Keratinocyte (primary cell): ENCODE measurements at regions not wholly inside any gene's neighbourhood (a gene's known extent, or its start where the extent isn't known, plus 50 kb on each side); places are given as distances from the start of the nearest gene placed in this dataset.

Source experiments
- DNase-seq: peaks from one replicate; pipeline ENCODE4 v3.0.0-alpha.2; 2011; ENCODE audit warnings: low read depth, missing footprints, low spot score
- FAIRE-seq: peaks from 2 replicates; lab custom pipeline; 2011; peaks lifted over from hg19 to GRCh38; lab: Jason Lieb, UNC
- H2AFZ ChIP-seq: 2 replicates; pipeline ENCODE4 v1.6.0; 2012; ENCODE audit warnings: low read length, control low read depth, inconsistent platforms; ENCODE audit not compliant: control insufficient read depth
- H3K27ac ChIP-seq: 2 replicates; pipeline ENCODE4 v1.5.1; 2011; ENCODE audit warnings: low read length; ENCODE audit not compliant: control insufficient read depth, insufficient read depth
- H3K27me3 ChIP-seq: 3 replicates; pipeline ENCODE4 v1.6.0; 2011; ENCODE audit warnings: low read length; ENCODE audit not compliant: control insufficient read depth, insufficient read depth; ENCODE audit errors: extremely low read depth
- H3K36me3 ChIP-seq, 2 experiments: 2 replicates in 1 of 2; 3 replicates in 1 of 2; pipeline ENCODE4 v1.5.1; 2011; ENCODE audit warnings: low read length in 2 of 2, mild to moderate bottlenecking in 1 of 2; ENCODE audit not compliant: control insufficient read depth in 2 of 2, insufficient read depth in 2 of 2; ENCODE audit errors: extremely low read depth in 1 of 2
- H3K4me1 ChIP-seq: 3 replicates; pipeline ENCODE4 v1.5.1; 2011; ENCODE audit warnings: low read length; ENCODE audit not compliant: control insufficient read depth, insufficient read depth; ENCODE audit errors: extremely low read depth
- H3K4me2 ChIP-seq: 3 replicates; pipeline ENCODE4 v1.6.0; 2011; ENCODE audit warnings: low read depth, low read length; ENCODE audit not compliant: control insufficient read depth, insufficient read depth; ENCODE audit errors: extremely low read depth
- H3K4me3 ChIP-seq, 3 experiments: fragments of 200-600 bp in 1 of 3; sonication (generic) in 1 of 3; 2 replicates in 2 of 3; 3 replicates in 1 of 3; pipeline ENCODE4 v1.5.1; 2011 to 2016; ENCODE audit warnings: low read length in 3 of 3, mild to moderate bottlenecking in 3 of 3, control low read depth in 2 of 3, inconsistent platforms in 1 of 3, low read depth in 1 of 3, mixed read lengths in 1 of 3, mixed run types in 1 of 3, moderate library complexity in 1 of 3; ENCODE audit not compliant: control insufficient read depth in 2 of 3, insufficient read depth in 2 of 3; ENCODE audit errors: extremely low read depth in 1 of 3
- H3K79me2 ChIP-seq: 2 replicates; pipeline ENCODE4 v1.6.0; 2012; ENCODE audit warnings: low read length; ENCODE audit not compliant: control insufficient read depth, insufficient read depth
- H3K9ac ChIP-seq: 3 replicates; pipeline ENCODE4 v1.6.0; 2011; ENCODE audit warnings: low read length; ENCODE audit not compliant: control insufficient read depth, insufficient read depth; ENCODE audit errors: extremely low read depth
- H3K9me1 ChIP-seq: 3 replicates; pipeline ENCODE4 v1.6.0; 2011; ENCODE audit warnings: low read length; ENCODE audit not compliant: control insufficient read depth, insufficient read depth; ENCODE audit errors: extremely low read depth
- H3K9me3 ChIP-seq: 2 replicates; pipeline ENCODE4 v1.5.1; 2012; ENCODE audit warnings: low read depth, low read length; ENCODE audit not compliant: control insufficient read depth
- H4K20me1 ChIP-seq: 3 replicates; pipeline ENCODE4 v1.6.0; 2011; ENCODE audit warnings: low read length; ENCODE audit not compliant: control insufficient read depth, insufficient read depth; ENCODE audit errors: extremely low read depth
- EZH2 ChIP-seq: IDR thresholded peaks from one replicate; pipeline ENCODE4 v1.6.1; 2012; ENCODE audit warnings: inconsistent platforms, mild to moderate bottlenecking, low read length, moderate library complexity
- dilution Hi-C: fragments of 300-500 bp; cut with MboI; formaldehyde crosslinking; loops from one replicate; pipeline ENCODE4 v1.7.0; 2020; ENCODE audit warnings: low sequenced_read_pairs; ENCODE audit not compliant: extremely low pct_ligation_motif_present
- TF ChIP-seq, protein P1 (sequence below), 3 experiments: IDR thresholded peaks in 1 of 3; conservative IDR thresholded peaks in 1 of 3; optimal IDR thresholded peaks in 1 of 3; 2 replicates in 2 of 3; 3 replicates in 1 of 3; pipeline versions ENCODE3 to v1.5.1; 2011; ENCODE audit warnings: low read length in 3 of 3, mild to moderate bottlenecking in 3 of 3, moderate library complexity in 2 of 3, control low read depth in 1 of 3, inconsistent platforms in 1 of 3; ENCODE audit not compliant: insufficient read depth in 2 of 3; ENCODE audit errors: extremely low read depth in 1 of 3

DNA sequence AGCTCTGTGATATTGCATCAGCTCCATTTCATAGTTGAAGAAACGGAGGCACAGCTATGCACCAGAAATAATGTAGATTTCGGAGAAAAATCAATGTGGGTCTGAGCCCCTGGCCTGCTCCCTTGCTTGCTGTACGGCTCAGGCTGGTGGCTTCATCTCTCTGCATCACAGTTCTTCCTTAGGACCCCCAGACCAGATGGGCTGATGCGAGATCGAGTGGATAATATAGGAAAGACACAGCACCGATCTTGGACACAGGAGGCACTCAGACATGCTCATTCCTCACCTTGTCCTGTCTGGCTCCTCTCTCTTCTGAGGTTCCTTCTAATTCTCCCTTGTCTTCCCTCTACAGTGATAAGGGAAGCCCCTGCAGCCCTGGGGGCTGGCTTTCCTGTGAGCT, 365.9 kb upstream of the ZMIZ1 start:
- dilution Hi-C loops = no loop called here
- no peak overlapping the region for H2AFZ ChIP-seq
- DNase-seq (no peak), FAIRE-seq (no peak)
- H3K9me1 ChIP-seq = no peaks in the 10 kb centered on the region
- H3K4me1 ChIP-seq = no peaks in the 10 kb centered on the region
- H3K27ac ChIP-seq = no peak overlapping the region
- H3K9ac ChIP-seq = no peak overlapping the region
- no peaks in the 10 kb centered on the region for H3K9me3 ChIP-seq
- peaks cover 3% of the 10 kb centered on the region for H3K27me3 ChIP-seq
- TF ChIP-seq, protein P1, sequence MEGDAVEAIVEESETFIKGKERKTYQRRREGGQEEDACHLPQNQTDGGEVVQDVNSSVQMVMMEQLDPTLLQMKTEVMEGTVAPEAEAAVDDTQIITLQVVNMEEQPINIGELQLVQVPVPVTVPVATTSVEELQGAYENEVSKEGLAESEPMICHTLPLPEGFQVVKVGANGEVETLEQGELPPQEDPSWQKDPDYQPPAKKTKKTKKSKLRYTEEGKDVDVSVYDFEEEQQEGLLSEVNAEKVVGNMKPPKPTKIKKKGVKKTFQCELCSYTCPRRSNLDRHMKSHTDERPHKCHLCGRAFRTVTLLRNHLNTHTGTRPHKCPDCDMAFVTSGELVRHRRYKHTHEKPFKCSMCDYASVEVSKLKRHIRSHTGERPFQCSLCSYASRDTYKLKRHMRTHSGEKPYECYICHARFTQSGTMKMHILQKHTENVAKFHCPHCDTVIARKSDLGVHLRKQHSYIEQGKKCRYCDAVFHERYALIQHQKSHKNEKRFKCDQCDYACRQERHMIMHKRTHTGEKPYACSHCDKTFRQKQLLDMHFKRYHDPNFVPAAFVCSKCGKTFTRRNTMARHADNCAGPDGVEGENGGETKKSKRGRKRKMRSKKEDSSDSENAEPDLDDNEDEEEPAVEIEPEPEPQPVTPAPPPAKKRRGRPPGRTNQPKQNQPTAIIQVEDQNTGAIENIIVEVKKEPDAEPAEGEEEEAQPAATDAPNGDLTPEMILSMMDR (optimal IDR thresholded peaks at IDR 0.05 in 1 of 3, IDR thresholded peaks at IDR 0.05 in 1 of 3, conservative IDR thresholded peaks at IDR 0.05 in 1 of 3; ENCODE audit: extremely low read depth in 1 of 3, insufficient read depth in 2 of 3, low read length in 3 of 3) = no peak
- TF ChIP-seq EZH2 = no peak
- no peaks in the 10 kb centered on the region for H3K36me3 ChIP-seq
- no peak overlapping the region for H3K4me3 ChIP-seq
- no peak overlapping the region for H3K4me2 ChIP-seq
- no peaks in the 10 kb centered on the region for H4K20me1 ChIP-seq
- H3K79me2 ChIP-seq = no peaks in the 10 kb centered on the region

- H3K27me3 ChIP-seq = peaks cover 3% of the 10 kb centered on the region
- no peak overlapping the region for H3K27ac ChIP-seq
- H3K4me1 ChIP-seq = no peaks in the 10 kb centered on the region
- no peak for FAIRE-seq
- no peaks in the 10 kb centered on the region for H3K79me2 ChIP-seq
- H3K9me3 ChIP-seq = no peaks in the 10 kb centered on the region
- no peak for TF ChIP-seq EZH2
- TF ChIP-seq, protein P1 (optimal IDR thresholded peaks at IDR 0.05 in 1 of 3, IDR thresholded peaks at IDR 0.05 in 1 of 3, conservative IDR thresholded peaks at IDR 0.05 in 1 of 3; ENCODE audit: extremely low read depth in 1 of 3, insufficient read depth in 2 of 3, low read length in 3 of 3) = no peak
- H3K36me3 ChIP-seq = no peaks in the 10 kb centered on the region
- H3K9ac ChIP-seq = no peak overlapping the region
- H2AFZ ChIP-seq = no peak overlapping the region
- H4K20me1 ChIP-seq = no peaks in the 10 kb centered on the region
- no peak overlapping the region for H3K4me3 ChIP-seq
- DNase-seq = no peak
- dilution Hi-C loops = no loop called here
- no peak overlapping the region for H3K4me2 ChIP-seq
- no peaks in the 10 kb centered on the region for H3K9me1 ChIP-seq
Observed at GRCh38 chr10:78703593-78703992, 365.2 kb upstream of the ZMIZ1 start.
